Upper lobe of left lung (tissue), 6 donors: ENCODE measurements at regions not wholly inside any gene's neighbourhood (a gene's known extent, or its start where the extent isn't known, plus 50 kb on each side); places are given as distances from the start of the nearest gene placed in this dataset.

ENCODE experiments used
- ATAC-seq, 2 donors: fragments of 200-7000 bp; cut with Tn5 transposase; one replicate each; pipeline ENCODE4 v1.9.1; 2022; ENCODE audit warnings: mild to moderate bottlenecking in 2 of 2, moderate library complexity in 2 of 2; ENCODE audit not compliant: low FRiP score in 2 of 2
- DNase-seq, 2 donors: peaks; one replicate each; pipeline ENCODE4 v3.0.0-alpha.2; 2019 to 2020
- H3K27ac ChIP-seq, 4 donors: fragments of 200-600 bp; sonication (generic); one replicate each; pipeline ENCODE4 v1.5.1; 2016 to 2019
- H3K27me3 ChIP-seq, 4 donors: fragments of 200-600 bp; sonication (generic); one replicate each; pipeline ENCODE4 v1.5.1; 2017 to 2019
- H3K36me3 ChIP-seq, 4 donors: fragments of 200-600 bp; sonication (generic); one replicate each; pipeline ENCODE4 v1.5.1; 2016 to 2019
- H3K4me1 ChIP-seq, 4 donors: fragments of 200-600 bp; sonication (generic); one replicate each; pipeline ENCODE4 v1.5.1; 2018 to 2019
- H3K4me3 ChIP-seq, 4 donors: fragments of 200-600 bp; sonication (generic); one replicate each; pipeline ENCODE4 v1.5.1; 2017 to 2019; ENCODE audit warnings: mild to moderate bottlenecking in 2 of 4, moderate library complexity in 1 of 4
- H3K9me3 ChIP-seq, 4 donors: fragments of 200-600 bp; sonication (generic); one replicate each; pipeline ENCODE4 v1.5.1; 2018 to 2019
- EP300 ChIP-seq, 4 donors: sonication (generic); formaldehyde crosslinking; IDR thresholded peaks; one replicate each; pipeline ENCODE4 v1.5.1; 2017; ENCODE audit warnings: antibody characterized with exemption in 4 of 4, control low read depth in 2 of 4
- POLR2A ChIP-seq, 4 donors: fragments of 450-650 bp; IDR thresholded peaks; one replicate each; pipeline ENCODE4 v1.5.1; 2016 to 2017; ENCODE audit warnings: antibody characterized with exemption in 4 of 4, mild to moderate bottlenecking in 2 of 4
- POLR2AphosphoS5 ChIP-seq, 2 donors: sonication (generic); formaldehyde crosslinking; IDR thresholded peaks; one replicate each; pipeline ENCODE4 v1.5.1; 2017; ENCODE audit warnings: antibody characterized with exemption in 2 of 2
- WGBS, 2 donors: methylation state at CpG; one replicate each; pipeline ENCODE4 v1.1.5; 2017 to 2018; 5-methylcytosine and 5-hydroxymethylcytosine counted together
- TF ChIP-seq, protein P1 (sequence below), 6 experiments: fragments of 450-650 bp in 4 of 6; fragments of 200-600 bp in 2 of 6; sonication (generic) in 2 of 6; IDR thresholded peaks; one replicate each; pipeline ENCODE4 v1.5.1; 2016 to 2019; ENCODE audit warnings: antibody characterized with exemption in 6 of 6
- donor health status: DM: no; HTN: no; CAD: no; lungs with moderate emphysema.
- donor health status: DM: no; HTN: yes; CAD: no; lungs with severe emphysema.

DNA sequence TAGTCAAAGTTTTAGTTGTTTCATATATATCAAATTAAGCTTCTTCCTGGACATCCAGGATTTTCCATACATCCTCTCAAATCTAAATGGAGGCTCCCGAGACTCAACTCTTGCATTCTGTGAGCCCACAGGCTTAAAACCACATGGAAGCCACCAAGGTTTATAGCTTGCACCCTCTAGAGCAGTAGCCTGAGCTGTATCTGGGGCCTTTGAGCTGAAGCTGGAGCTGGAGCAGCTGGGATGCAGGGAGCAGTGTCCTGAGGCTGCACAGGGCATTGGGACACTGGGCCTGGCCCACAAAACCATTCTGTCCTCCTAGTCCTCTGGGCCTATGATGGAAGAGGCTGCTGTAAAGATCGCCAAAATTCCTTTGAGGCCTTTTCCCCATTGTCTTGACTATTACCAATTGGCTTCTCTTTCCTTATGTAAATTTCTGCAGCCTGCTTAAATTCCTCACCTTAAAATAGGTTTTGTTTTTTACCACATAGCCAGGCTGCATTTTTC lies 151.0 kb downstream of the COX7C start:
- no peak for ATAC-seq

DNA sequence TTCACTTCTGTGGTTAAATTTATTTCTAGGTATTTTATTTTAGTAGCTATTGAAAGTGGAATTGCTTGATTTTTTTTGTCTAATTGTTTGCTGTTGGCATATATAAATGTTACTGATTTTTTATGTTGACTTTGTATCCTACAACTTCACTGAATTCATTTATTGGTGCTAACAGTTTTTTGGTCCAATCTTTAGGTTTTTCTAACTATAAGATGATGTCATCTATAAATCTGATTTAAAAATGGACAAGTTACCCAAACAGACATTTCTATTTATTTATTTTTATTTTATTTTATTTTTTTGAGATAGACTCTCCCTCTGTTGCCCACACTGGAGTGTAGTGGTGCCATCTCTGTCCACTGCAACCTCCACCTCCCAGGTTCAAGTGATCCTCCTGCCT lies 162.3 kb downstream of the COX7C start:
- TF ChIP-seq EP300 (IDR thresholded peaks at IDR 0.05) (no peak), POLR2A (IDR thresholded peaks at IDR 0.05) (no peak), POLR2AphosphoS5 (IDR thresholded peaks at IDR 0.05) (no peak)
- TF ChIP-seq, protein P1, sequence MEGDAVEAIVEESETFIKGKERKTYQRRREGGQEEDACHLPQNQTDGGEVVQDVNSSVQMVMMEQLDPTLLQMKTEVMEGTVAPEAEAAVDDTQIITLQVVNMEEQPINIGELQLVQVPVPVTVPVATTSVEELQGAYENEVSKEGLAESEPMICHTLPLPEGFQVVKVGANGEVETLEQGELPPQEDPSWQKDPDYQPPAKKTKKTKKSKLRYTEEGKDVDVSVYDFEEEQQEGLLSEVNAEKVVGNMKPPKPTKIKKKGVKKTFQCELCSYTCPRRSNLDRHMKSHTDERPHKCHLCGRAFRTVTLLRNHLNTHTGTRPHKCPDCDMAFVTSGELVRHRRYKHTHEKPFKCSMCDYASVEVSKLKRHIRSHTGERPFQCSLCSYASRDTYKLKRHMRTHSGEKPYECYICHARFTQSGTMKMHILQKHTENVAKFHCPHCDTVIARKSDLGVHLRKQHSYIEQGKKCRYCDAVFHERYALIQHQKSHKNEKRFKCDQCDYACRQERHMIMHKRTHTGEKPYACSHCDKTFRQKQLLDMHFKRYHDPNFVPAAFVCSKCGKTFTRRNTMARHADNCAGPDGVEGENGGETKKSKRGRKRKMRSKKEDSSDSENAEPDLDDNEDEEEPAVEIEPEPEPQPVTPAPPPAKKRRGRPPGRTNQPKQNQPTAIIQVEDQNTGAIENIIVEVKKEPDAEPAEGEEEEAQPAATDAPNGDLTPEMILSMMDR (IDR thresholded peaks at IDR 0.05): no peak
- H3K27ac ChIP-seq: no peak overlapping the region
- no peak for DNase-seq
- no peaks in the 10 kb centered on the region for H3K4me1 ChIP-seq
- H3K9me3 ChIP-seq: no peaks in the 10 kb centered on the region
- ATAC-seq: no peak
- no peaks in the 10 kb centered on the region for H3K27me3 ChIP-seq
- no peaks in the 10 kb centered on the region for H3K36me3 ChIP-seq
- no peak overlapping the region for H3K4me3 ChIP-seq

More for the DNA sequence above, 151.0 kb downstream of the COX7C start:
- no peaks in the 10 kb centered on the region for H3K9me3 ChIP-seq
- 91 to 95% methylated on average over 2 of the region's 2 CpGs for WGBS, 2 donors
- H3K27ac ChIP-seq: no peak overlapping the region
- no peaks in the 10 kb centered on the region for H3K27me3 ChIP-seq
- H3K36me3 ChIP-seq: no peaks in the 10 kb centered on the region
- no peak overlapping the region for H3K4me3 ChIP-seq
- H3K4me1 ChIP-seq: no peaks in the 10 kb centered on the region
- TF ChIP-seq EP300 (IDR thresholded peaks at IDR 0.05) (no peak), POLR2A (IDR thresholded peaks at IDR 0.05) (no peak), POLR2AphosphoS5 (IDR thresholded peaks at IDR 0.05) (no peak)
- TF ChIP-seq, protein P1 (IDR thresholded peaks at IDR 0.05): no peak
- no peak for DNase-seq

DNA sequence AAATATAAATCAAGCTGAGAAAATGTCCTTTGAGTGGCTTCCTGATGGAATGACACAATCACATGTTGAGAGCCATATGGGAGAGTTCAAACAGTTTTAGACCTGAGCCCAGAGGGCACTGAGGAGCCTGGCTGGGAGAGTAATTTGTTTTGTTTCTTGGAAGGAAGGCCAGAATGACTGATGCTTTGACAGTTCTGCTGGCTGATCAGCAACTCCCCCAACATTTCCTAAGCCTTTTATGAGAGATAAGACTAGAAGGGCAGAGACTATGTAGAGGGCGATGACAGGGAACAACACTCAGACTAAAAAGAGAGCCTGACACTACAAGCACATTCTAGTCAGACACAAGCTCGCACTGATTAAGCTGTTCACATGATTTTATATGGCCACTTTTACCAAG lies 169.2 kb downstream of the COX7C start:
- no peaks in the 10 kb centered on the region for H3K4me1 ChIP-seq
- no peak overlapping the region for H3K27ac ChIP-seq
- DNase-seq (no peak), ATAC-seq (no peak)
- H3K4me3 ChIP-seq: no peak overlapping the region
- TF ChIP-seq POLR2A (IDR thresholded peaks at IDR 0.05) (no peak), POLR2AphosphoS5 (IDR thresholded peaks at IDR 0.05) (no peak), EP300 (IDR thresholded peaks at IDR 0.05) (no peak)
- TF ChIP-seq, protein P1 (IDR thresholded peaks at IDR 0.05): no peak
- no peaks in the 10 kb centered on the region for H3K36me3 ChIP-seq
- no peaks in the 10 kb centered on the region for H3K9me3 ChIP-seq
- no peaks in the 10 kb centered on the region for H3K27me3 ChIP-seq
- WGBS, 2 donors: 57 to 58% methylated on average over 2 of the region's 2 CpGs

DNA sequence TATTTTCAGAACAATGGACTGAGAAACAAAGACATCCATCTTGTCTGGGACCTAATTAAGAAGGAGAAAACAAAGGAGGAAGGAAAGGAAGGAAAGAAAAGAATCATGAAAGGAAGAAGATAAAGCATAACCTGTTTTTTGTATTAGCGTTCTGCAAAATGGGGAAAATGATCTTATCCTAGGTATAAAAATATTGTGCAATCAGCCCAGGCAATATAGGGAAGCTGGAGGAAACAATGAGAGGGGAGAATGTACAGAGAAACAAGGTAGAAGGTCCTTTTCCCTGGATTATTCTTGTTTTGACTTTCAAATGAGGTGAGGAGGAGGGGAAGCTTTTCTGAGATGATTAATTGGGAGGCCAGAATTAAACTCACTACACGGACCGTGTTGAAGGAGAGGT lies 177.9 kb downstream of the COX7C start:
- no peaks in the 10 kb centered on the region for H3K9me3 ChIP-seq
- H3K4me3 ChIP-seq: no peak overlapping the region
- ATAC-seq (no peak), DNase-seq (no peak)
- no peaks in the 10 kb centered on the region for H3K36me3 ChIP-seq
- TF ChIP-seq EP300 (IDR thresholded peaks at IDR 0.05) (no peak), POLR2A (IDR thresholded peaks at IDR 0.05) (no peak), POLR2AphosphoS5 (IDR thresholded peaks at IDR 0.05) (no peak)
- TF ChIP-seq, protein P1 (IDR thresholded peaks at IDR 0.05): no peak
- H3K4me1 ChIP-seq: no peaks in the 10 kb centered on the region
- no peak overlapping the region for H3K27ac ChIP-seq
- no peaks in the 10 kb centered on the region for H3K27me3 ChIP-seq
- 58 to 64% methylated on average over 3 of the region's 3 CpGs for WGBS, 2 donors

DNA sequence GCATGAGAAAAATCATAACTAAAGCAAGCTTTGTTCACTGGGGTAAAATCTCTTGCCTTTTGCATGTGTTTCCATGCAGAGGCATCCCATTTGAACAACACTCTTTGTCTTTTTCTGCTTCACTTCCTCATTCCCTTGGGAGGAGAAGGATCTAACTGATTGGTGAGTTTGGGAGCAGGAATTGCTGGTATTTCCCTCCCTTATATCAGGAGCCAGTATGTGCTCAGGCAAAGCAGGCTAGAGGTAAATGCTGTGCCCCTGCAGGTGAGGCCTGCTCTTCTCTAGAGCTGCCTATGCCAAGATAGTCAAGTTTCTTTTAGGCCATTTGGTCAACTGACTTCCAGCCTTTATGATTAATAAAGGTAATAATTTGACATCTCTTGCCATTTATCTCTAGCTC lies 179.9 kb downstream of the COX7C start:
- Histone ChIP-seq H3K27me3 (no peaks in the 10 kb centered on the region), H3K27ac (no peak overlapping the region), H3K9me3 (no peaks in the 10 kb centered on the region), H3K36me3 (no peaks in the 10 kb centered on the region), H3K4me3 (no peak overlapping the region), H3K4me1 (no peaks in the 10 kb centered on the region)
- TF ChIP-seq POLR2AphosphoS5 (IDR thresholded peaks at IDR 0.05) (no peak), POLR2A (IDR thresholded peaks at IDR 0.05) (no peak), EP300 (IDR thresholded peaks at IDR 0.05) (no peak)
- TF ChIP-seq, protein P1 (IDR thresholded peaks at IDR 0.05): no peak
- DNase-seq (no peak), ATAC-seq (no peak)
